Panc1 (cell line): ENCODE measurements at regions not wholly inside any gene's neighbourhood (a gene's known extent, or its start where the extent isn't known, plus 50 kb on each side); places are given as distances from the start of the nearest gene placed in this dataset.
A peak's percentile ranks its signal among the peaks of the same experiment; 100 is the strongest.

Experiments used
- ATAC-seq: fragments of 200-7000 bp; cut with Tn5 transposase; 2 replicates; pipeline ENCODE4 v1.9.1; 2020; ENCODE audit warnings: mild to moderate bottlenecking, moderate library complexity
- BruUV-seq: library from RNA; stranded (reverse); fragments of 400-500 nt; replicated peaks from 2 replicates; lab custom pipeline; 2021; lab: Mats Ljungman, UMichigan
- CTCF ChIA-PET: fragments of 300-600 bp; sonication (Branson Sonifier 250); formaldehyde crosslinking; loops from one replicate; lab custom pipeline; 2022; ENCODE audit warnings: antibody characterized with exemption; lab: Charles Lee
- POLR2A ChIA-PET: fragments of 300-600 bp; sonication (Branson Sonifier 250); formaldehyde crosslinking; loops from one replicate; lab custom pipeline; 2022; ENCODE audit warnings: antibody characterized with exemption; lab: Charles Lee
- DNase-seq: peaks from one replicate; pipeline ENCODE4 v3.0.0-alpha.2; 2010; ENCODE audit warnings: low read depth, low spot score
- H3K27ac ChIP-seq: 2 replicates; pipeline ENCODE4 v1.5.1; 2011; ENCODE audit warnings: mild to moderate bottlenecking, low read length, inconsistent platforms
- H3K27me3 ChIP-seq: fragments of 200-500 bp; sonication (Bioruptor generic); 2 replicates; pipeline ENCODE4 v1.6.0; 2014; ENCODE audit warnings: low read length, inconsistent platforms; ENCODE audit not compliant: control insufficient read depth, insufficient read depth
- H3K36me3 ChIP-seq: fragments of 200-500 bp; sonication (Bioruptor generic); 2 replicates; pipeline ENCODE4 v1.5.1; 2014; ENCODE audit warnings: inconsistent platforms, mild to moderate bottlenecking, low read length, moderate library complexity; ENCODE audit not compliant: control insufficient read depth, insufficient read depth
- H3K4me1 ChIP-seq: 2 replicates; pipeline ENCODE4 v1.5.1; 2011; ENCODE audit warnings: inconsistent platforms, mild to moderate bottlenecking, low read length, moderate library complexity; ENCODE audit not compliant: control insufficient read depth, insufficient read depth
- H3K4me3 ChIP-seq, 2 experiments: 2 replicates each; pipeline ENCODE4 v1.5.1; 2011 to 2012; ENCODE audit warnings: low read depth in 2 of 2, low read length in 2 of 2, mild to moderate bottlenecking in 2 of 2, inconsistent platforms in 1 of 2, moderate library complexity in 1 of 2
- H3K9me3 ChIP-seq: fragments of 200-500 bp; sonication (Bioruptor generic); 2 replicates; pipeline ENCODE4 v1.5.1; 2014; ENCODE audit warnings: low read depth, mild to moderate bottlenecking, inconsistent platforms, low read length, moderate library complexity; ENCODE audit not compliant: control insufficient read depth, insufficient read depth
- CTCF ChIP-seq: fragments of 450-650 bp; IDR thresholded peaks from 2 replicates; pipeline ENCODE4 v1.5.1; 2017; ENCODE audit warnings: mild to moderate bottlenecking
- POLR2AphosphoS5 ChIP-seq: IDR thresholded peaks from 2 replicates; pipeline ENCODE4 v1.6.1; 2012; ENCODE audit warnings: mild to moderate bottlenecking, low read depth, low read length, moderate library complexity
- REST ChIP-seq, 2 experiments: IDR thresholded peaks; 2 replicates each; pipeline ENCODE4 v1.6.1; 2011 to 2012; ENCODE audit warnings: low read depth in 2 of 2, control low read depth in 1 of 2, low read length in 1 of 2, mild to moderate bottlenecking in 1 of 2, moderate library complexity in 1 of 2; ENCODE audit not compliant: insufficient read depth in 1 of 2
- SIN3A ChIP-seq: IDR thresholded peaks from 2 replicates; pipeline ENCODE4 v1.6.1; 2012; ENCODE audit warnings: low read depth, mild to moderate bottlenecking, low read length, moderate library complexity, borderline replicate concordance; ENCODE audit not compliant: insufficient read depth
- TCF7L2 ChIP-seq: IDR thresholded peaks from 2 replicates; pipeline ENCODE4 v1.6.1; 2011; ENCODE audit warnings: mild to moderate bottlenecking, low read depth, low read length, inconsistent platforms
- in situ Hi-C: cut with HindIII; loops from 2 replicates; pipeline ENCODE4 v1.10.0; 2016; ENCODE audit warnings: low sequenced_read_pairs, low pct_unique_long_range_greater_than_20kb
- intact Hi-C: fragments of 100-400 bp; cut with micrococcal nuclease; formaldehyde crosslinking; loops from one replicate; pipeline ENCODE4 v1.10.0; 2022; ENCODE audit not compliant: unreplicated experiment

- no peak for ATAC-seq
- POLR2A ChIA-PET = no interaction called here
- Histone ChIP-seq H3K4me3 (no peak overlapping the region), H3K27me3 (no peaks in the 10 kb centered on the region), H3K4me1 (peaks cover 86% of the 10 kb centered on the region), H3K27ac (0 out of 2 replicates have a peak overlapping the region, but pooled peaks have one; percentile 15), H3K9me3 (no peaks in the 10 kb centered on the region), H3K36me3 (0 out of 2 replicates have a peak, but pooled peaks cover 4% of the 10 kb centered on the region)
- CTCF ChIA-PET = no interaction called here
- intact Hi-C loops (no loop called here), in situ Hi-C loops (no loop called here)
- BruUV-seq = no TSS peak
- no peak for DNase-seq
- 0 out of 2 replicates have a peak, but pooled peaks have one; percentile 23 for TF ChIP-seq POLR2AphosphoS5
- no peak for TF ChIP-seq REST (IDR thresholded peaks at IDR 0.05; ENCODE audit: insufficient read depth in 1 of 2, low read depth in 2 of 2, low read length in 1 of 2)
- no peak for TF ChIP-seq SIN3A
- no peak for TF ChIP-seq TCF7L2
- no peak for TF ChIP-seq CTCF
Observed at GRCh38 chr17:77476006-77476405, 335.2 kb downstream of the SEC14L1 start.

GRCh38 chr17:77476498-77476897 lies 335.7 kb downstream of the SEC14L1 start:
- H3K4me1 ChIP-seq = peaks cover 81% of the 10 kb centered on the region
- H3K27ac ChIP-seq = peak overlapping the region; percentile 41; the same call in 1 of the 2 replicates
- no peaks in the 10 kb centered on the region for H3K27me3 ChIP-seq
- H3K36me3 ChIP-seq = 0 out of 2 replicates have a peak, but pooled peaks cover 4% of the 10 kb centered on the region
- H3K9me3 ChIP-seq = no peaks in the 10 kb centered on the region
- BruUV-seq = no TSS peak
- TF ChIP-seq TCF7L2 (no peak), SIN3A (no peak), POLR2AphosphoS5 (no peak), REST (IDR thresholded peaks at IDR 0.05; ENCODE audit: insufficient read depth in 1 of 2, low read depth in 2 of 2, low read length in 1 of 2) (no peak)
- intact Hi-C loops (no loop called here), in situ Hi-C loops (no loop called here)
- H3K4me3 ChIP-seq = no peak overlapping the region
- ATAC-seq (no peak), DNase-seq (no peak)
- POLR2A ChIA-PET = no interaction called here
- CTCF ChIA-PET = no interaction called here
